Right atrium auricular region (tissue), 2 donors: ENCODE measurements at regions not wholly inside any gene's neighbourhood (a gene's known extent, or its start where the extent isn't known, plus 50 kb on each side); places are given as distances from the start of the nearest gene placed in this dataset.

Experiments used
- DNase-seq: peaks from one replicate; pipeline ENCODE4 v3.0.0-alpha.2; 2019; ENCODE audit warnings: low spot score
- H3K27ac ChIP-seq, 2 donors: fragments of 200-600 bp; sonication (generic); 1 replicate in 1 of 2; 2 replicates in 1 of 2; pipeline ENCODE4 v1.5.1; 2016 to 2019
- H3K27me3 ChIP-seq, 2 donors: fragments of 200-600 bp; sonication (generic); one replicate each; pipeline versions ENCODE4 v1.5.1 to v1.6.0; 2017 to 2019
- H3K36me3 ChIP-seq: fragments of 200-600 bp; sonication (generic); one replicate; pipeline ENCODE4 v1.5.1; 2016
- H3K4me1 ChIP-seq, 2 donors: fragments of 200-600 bp; sonication (generic); one replicate each; pipeline versions ENCODE4 v1.5.1 to v1.6.0; 2017 to 2019
- H3K4me3 ChIP-seq, 2 donors: fragments of 200-600 bp; sonication (generic); 1 replicate in 1 of 2; 2 replicates in 1 of 2; pipeline ENCODE4 v1.5.1; 2017 to 2019; ENCODE audit warnings: mild to moderate bottlenecking in 1 of 2, moderate library complexity in 1 of 2
- H3K9me3 ChIP-seq, 2 donors: fragments of 200-600 bp; sonication (generic); one replicate each; pipeline ENCODE4 v1.5.1; 2019
- TF ChIP-seq, protein P1 (sequence below), 2 donors: fragments of 200-600 bp; sonication (generic); IDR thresholded peaks; one replicate each; pipeline ENCODE4 v1.5.1; 2019; ENCODE audit warnings: antibody characterized with exemption in 2 of 2

DNA sequence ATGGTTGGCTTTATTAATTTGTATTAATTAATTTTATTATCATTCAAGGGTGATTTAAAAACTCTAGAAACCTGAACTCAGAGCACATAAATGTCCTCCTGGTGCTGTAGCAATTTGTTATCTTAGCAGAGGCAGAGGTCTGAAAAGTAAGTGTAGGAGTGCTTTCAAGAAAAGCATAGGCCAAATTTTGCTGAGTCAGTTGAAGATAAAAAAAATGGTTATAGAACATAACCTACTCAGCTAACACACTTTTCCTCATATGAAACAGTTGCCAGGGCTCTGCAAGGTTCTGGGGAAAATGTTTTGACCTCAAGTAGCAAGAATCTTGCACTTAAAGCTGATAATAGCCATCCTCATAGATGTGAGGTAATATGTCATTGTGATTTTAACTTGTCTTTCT lies 53.5 kb upstream of the CHODL start:
- Histone ChIP-seq H3K27me3 (no peaks in the 10 kb centered on the region), H3K27ac (no peak overlapping the region), H3K9me3 (no peaks in the 10 kb centered on the region), H3K4me3 (no peak overlapping the region), H3K4me1 (no peaks in the 10 kb centered on the region), H3K36me3 (no peaks in the 10 kb centered on the region)
- TF ChIP-seq, protein P1, sequence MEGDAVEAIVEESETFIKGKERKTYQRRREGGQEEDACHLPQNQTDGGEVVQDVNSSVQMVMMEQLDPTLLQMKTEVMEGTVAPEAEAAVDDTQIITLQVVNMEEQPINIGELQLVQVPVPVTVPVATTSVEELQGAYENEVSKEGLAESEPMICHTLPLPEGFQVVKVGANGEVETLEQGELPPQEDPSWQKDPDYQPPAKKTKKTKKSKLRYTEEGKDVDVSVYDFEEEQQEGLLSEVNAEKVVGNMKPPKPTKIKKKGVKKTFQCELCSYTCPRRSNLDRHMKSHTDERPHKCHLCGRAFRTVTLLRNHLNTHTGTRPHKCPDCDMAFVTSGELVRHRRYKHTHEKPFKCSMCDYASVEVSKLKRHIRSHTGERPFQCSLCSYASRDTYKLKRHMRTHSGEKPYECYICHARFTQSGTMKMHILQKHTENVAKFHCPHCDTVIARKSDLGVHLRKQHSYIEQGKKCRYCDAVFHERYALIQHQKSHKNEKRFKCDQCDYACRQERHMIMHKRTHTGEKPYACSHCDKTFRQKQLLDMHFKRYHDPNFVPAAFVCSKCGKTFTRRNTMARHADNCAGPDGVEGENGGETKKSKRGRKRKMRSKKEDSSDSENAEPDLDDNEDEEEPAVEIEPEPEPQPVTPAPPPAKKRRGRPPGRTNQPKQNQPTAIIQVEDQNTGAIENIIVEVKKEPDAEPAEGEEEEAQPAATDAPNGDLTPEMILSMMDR (IDR thresholded peaks at IDR 0.05) = no peak
- DNase-seq = no peak

DNA sequence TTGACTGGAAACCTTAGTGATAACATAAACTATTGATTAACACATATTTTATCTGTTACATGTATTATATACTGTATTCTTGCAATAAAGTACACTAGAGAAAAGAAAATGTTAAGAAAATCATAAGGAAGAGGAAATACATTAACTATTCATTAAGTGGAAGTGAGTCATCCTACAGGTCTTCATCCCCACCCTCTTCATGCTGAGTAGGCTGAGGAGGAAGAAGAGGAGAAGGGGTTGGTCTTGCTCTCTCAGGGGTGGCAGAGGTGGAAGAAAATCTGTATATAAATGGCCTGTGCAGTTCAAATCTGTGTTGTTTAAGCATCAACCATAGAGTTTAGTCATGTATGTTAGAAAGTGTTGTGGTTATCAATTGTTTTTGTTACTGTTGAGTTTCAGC lies 66.1 kb upstream of the CHODL start:
- H3K27ac ChIP-seq = no peak overlapping the region
- H3K4me3 ChIP-seq = no peak overlapping the region
- no peak for DNase-seq
- H3K36me3 ChIP-seq = no peaks in the 10 kb centered on the region
- H3K9me3 ChIP-seq = no peaks in the 10 kb centered on the region
- no peaks in the 10 kb centered on the region for H3K27me3 ChIP-seq
- no peaks in the 10 kb centered on the region for H3K4me1 ChIP-seq
- TF ChIP-seq, protein P1 (IDR thresholded peaks at IDR 0.05) = no peak

DNA sequence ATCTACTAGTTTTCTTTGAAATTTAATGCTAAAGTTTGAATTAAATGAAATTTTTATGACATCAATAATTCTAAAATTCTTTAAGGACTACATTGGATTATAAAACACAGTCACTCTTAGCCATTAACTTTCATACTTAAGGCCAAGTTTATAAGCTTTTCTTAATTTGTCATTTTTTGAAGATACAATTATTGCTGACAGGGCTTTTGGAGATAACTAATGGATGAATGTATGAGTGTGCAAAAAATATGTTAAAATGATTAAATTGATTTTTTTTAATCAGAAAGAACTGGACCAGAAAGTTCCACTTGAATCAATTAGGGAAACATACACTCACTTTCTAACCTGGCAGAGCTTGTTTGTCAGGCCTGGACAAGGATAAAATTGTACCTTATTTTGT lies 70.3 kb upstream of the CHODL start:
- H3K36me3 ChIP-seq = no peaks in the 10 kb centered on the region
- DNase-seq = no peak
- no peak overlapping the region for H3K4me3 ChIP-seq
- H3K27ac ChIP-seq = no peak overlapping the region
- no peaks in the 10 kb centered on the region for H3K27me3 ChIP-seq
- H3K9me3 ChIP-seq = no peaks in the 10 kb centered on the region
- TF ChIP-seq, protein P1 (IDR thresholded peaks at IDR 0.05) = no peak
- no peaks in the 10 kb centered on the region for H3K4me1 ChIP-seq

DNA sequence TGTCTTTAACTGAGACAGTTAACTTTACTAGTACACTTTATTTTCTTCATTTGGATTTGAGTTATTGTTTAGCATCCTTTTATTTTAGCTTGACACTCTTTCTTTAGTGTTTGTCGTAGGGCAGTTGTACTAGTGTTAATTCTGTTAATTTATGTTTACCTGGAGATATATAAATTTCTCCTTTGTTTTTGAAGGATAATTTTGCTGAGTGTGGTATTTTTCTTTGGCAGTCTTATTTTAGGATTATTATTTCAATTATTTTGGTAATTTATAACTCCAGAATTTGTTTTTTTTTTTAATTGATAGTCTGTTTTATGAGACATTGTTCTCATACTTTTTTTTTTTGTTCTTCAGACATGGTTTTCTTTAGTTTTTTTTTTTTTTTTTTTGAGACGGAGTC lies 73.8 kb upstream of the CHODL start:
- Histone ChIP-seq H3K4me1 (no peaks in the 10 kb centered on the region), H3K27me3 (no peaks in the 10 kb centered on the region), H3K4me3 (no peak overlapping the region), H3K36me3 (no peaks in the 10 kb centered on the region), H3K27ac (no peak overlapping the region), H3K9me3 (no peaks in the 10 kb centered on the region)
- DNase-seq = no peak
- TF ChIP-seq, protein P1 (IDR thresholded peaks at IDR 0.05) = no peak

DNA sequence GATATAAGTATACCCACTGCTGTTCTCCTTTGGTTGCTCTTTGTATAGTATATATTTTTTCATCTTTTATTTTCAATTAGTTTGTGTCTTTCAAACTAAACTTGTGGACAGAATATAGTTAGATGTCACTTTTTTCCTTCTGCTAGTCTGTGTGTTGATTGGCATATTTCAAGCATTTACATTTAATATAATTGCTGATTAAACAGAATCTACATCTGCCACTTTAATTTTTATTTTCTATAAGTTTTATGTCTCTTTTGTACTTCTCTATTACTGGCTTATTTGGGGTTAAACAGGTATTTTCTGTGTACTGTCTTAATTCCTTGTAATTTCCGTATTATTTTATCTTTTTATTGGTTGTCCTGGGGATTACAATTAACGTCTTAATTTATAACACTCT lies 74.4 kb upstream of the CHODL start:
- H3K36me3 ChIP-seq = no peaks in the 10 kb centered on the region
- no peaks in the 10 kb centered on the region for H3K27me3 ChIP-seq
- H3K27ac ChIP-seq = no peak overlapping the region
- no peak overlapping the region for H3K4me3 ChIP-seq
- no peaks in the 10 kb centered on the region for H3K9me3 ChIP-seq
- no peak for DNase-seq
- TF ChIP-seq, protein P1 (IDR thresholded peaks at IDR 0.05) = no peak
- H3K4me1 ChIP-seq = no peaks in the 10 kb centered on the region

DNA sequence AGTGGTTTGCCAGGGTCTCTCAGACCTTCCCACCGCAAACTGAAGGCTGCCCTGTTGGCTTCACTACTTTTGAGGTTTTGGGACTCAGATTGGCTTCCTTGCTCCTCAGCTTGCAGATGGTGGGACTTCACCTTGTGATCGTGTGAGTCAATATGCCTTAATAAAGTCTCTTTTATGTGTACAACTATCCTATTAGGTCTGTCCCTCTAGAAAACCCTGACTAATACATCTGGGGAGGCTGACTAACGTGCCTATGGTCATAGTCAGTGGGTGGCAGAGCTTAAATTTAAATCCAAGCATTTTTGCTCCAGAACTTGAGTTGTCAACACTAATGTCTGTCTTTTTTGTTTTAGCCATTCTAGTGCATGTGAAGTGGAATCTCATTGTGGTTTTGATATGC lies 76.5 kb upstream of the CHODL start:
- TF ChIP-seq, protein P1 (IDR thresholded peaks at IDR 0.05) = no peak
- H3K36me3 ChIP-seq = no peaks in the 10 kb centered on the region
- no peaks in the 10 kb centered on the region for H3K4me1 ChIP-seq
- no peak overlapping the region for H3K4me3 ChIP-seq
- no peaks in the 10 kb centered on the region for H3K9me3 ChIP-seq
- no peak overlapping the region for H3K27ac ChIP-seq
- no peaks in the 10 kb centered on the region for H3K27me3 ChIP-seq
- DNase-seq = no peak
